Stomach (tissue), 8 donors: ENCODE measurements at regions not wholly inside any gene's neighbourhood (a gene's known extent, or its start where the extent isn't known, plus 50 kb on each side); places are given as distances from the start of the nearest gene placed in this dataset.

Experiments used
- DNase-seq, 2 donors: peaks; one replicate each; pipeline versions ENCODE4 v3.0.0 to v3.0.0-alpha.2; 2013 to 2019
- H3K27ac ChIP-seq, 5 donors: fragments of 200-600 bp in 4 of 5; sonication (generic) in 4 of 5; one replicate each; pipeline ENCODE4 v1.5.1; 2013 to 2019; ENCODE audit warnings: mild to moderate bottlenecking in 1 of 5, moderate library complexity in 1 of 5
- H3K27me3 ChIP-seq, 3 donors: fragments of 200-600 bp; sonication (generic); one replicate each; pipeline ENCODE4 v1.5.1; 2017 to 2019; ENCODE audit warnings: mixed run types in 1 of 3
- H3K36me3 ChIP-seq, 4 donors: fragments of 200-600 bp; sonication (generic); 1 replicate in 3 of 4; 2 replicates in 1 of 4; pipeline ENCODE4 v1.5.1; 2016 to 2019
- H3K4me1 ChIP-seq, 4 donors: fragments of 200-600 bp; sonication (generic); one replicate each; pipeline ENCODE4 v1.5.1; 2016 to 2019
- H3K4me3 ChIP-seq, 4 donors: fragments of 200-600 bp; sonication (generic) in 3 of 4; one replicate each; pipeline ENCODE4 v1.5.1; 2016 to 2019; ENCODE audit warnings: mild to moderate bottlenecking in 1 of 4
- H3K9me3 ChIP-seq, 4 donors: fragments of 200-600 bp; sonication (generic); one replicate each; pipeline ENCODE4 v1.5.1; 2016 to 2019
- EP300 ChIP-seq: sonication (generic); formaldehyde crosslinking; IDR thresholded peaks from one replicate; pipeline ENCODE4 v1.6.1; 2017; ENCODE audit warnings: antibody characterized with exemption
- POLR2A ChIP-seq, 4 donors: fragments of 450-650 bp; IDR thresholded peaks; one replicate each; pipeline ENCODE4 v1.6.1; 2016; ENCODE audit warnings: antibody characterized with exemption in 4 of 4, control low read depth in 2 of 4, mild to moderate bottlenecking in 1 of 4, moderate library complexity in 1 of 4
- POLR2AphosphoS5 ChIP-seq, 3 donors: sonication (generic); formaldehyde crosslinking; IDR thresholded peaks; one replicate each; pipeline ENCODE4 v1.6.1; 2016; ENCODE audit warnings: antibody characterized with exemption in 3 of 3
- WGBS, 5 donors: extraction: QIAGEN DNeasy Blood & Tissue Kit in 3 of 5; methylation state at CpG; one replicate each; pipeline versions ENCODE4 v1.1.5 to v1.1.7; 2013 to 2018; 5-methylcytosine and 5-hydroxymethylcytosine counted together
- intact Hi-C: fragments of 100-400 bp; cut with DNase I; formaldehyde crosslinking; loops from one replicate; pipeline ENCODE4 v1.15.1; 2023; ENCODE audit warnings: low total_unique reads
- TF ChIP-seq, protein P1 (sequence below), 7 experiments: fragments of 450-650 bp in 4 of 7; fragments of 200-600 bp in 3 of 7; sonication (generic) in 3 of 7; IDR thresholded peaks; one replicate each; pipeline ENCODE4 v1.5.1; 2016 to 2019; ENCODE audit warnings: antibody characterized with exemption in 7 of 7, control low read depth in 2 of 7, mild to moderate bottlenecking in 1 of 7
- donor health status: healthy with polysubstance abuse.
- donor health status: Bipolar disorder and iron deficiency.
- donor health status: healthy.

DNA sequence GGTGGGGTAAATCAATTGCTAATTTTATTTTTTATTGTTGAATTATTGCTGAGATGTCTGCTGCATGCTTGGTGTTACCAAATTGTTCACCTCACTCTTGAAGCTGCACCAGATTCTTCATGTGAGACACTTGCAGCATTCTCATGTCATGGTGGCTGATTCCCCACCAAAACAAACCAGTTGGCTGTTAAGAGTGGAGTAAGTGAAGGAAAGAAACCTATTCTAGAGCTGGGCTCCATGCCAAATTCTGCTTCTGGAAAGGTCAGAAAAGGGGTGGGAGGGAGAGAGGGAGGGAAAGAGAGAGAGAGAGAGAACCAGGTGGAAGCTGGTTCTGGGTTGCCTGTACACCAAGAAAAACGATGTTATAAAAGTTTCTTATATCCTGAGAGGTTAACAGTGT, 317.5 kb upstream of the THRB start:
- Histone ChIP-seq H3K4me3 (peak overlapping the region in 1 of 4 donors; percentile 37), H3K9me3 (no peaks in the 10 kb centered on the region), H3K27ac (no peak overlapping the region), H3K4me1 (peaks cover 0 to 7% (median 0%) of the 10 kb centered on the region in 4 donors), H3K27me3 (no peaks in the 10 kb centered on the region), H3K36me3 (no peaks in the 10 kb centered on the region)
- intact Hi-C loops: no loop called here
- TF ChIP-seq, protein P1, sequence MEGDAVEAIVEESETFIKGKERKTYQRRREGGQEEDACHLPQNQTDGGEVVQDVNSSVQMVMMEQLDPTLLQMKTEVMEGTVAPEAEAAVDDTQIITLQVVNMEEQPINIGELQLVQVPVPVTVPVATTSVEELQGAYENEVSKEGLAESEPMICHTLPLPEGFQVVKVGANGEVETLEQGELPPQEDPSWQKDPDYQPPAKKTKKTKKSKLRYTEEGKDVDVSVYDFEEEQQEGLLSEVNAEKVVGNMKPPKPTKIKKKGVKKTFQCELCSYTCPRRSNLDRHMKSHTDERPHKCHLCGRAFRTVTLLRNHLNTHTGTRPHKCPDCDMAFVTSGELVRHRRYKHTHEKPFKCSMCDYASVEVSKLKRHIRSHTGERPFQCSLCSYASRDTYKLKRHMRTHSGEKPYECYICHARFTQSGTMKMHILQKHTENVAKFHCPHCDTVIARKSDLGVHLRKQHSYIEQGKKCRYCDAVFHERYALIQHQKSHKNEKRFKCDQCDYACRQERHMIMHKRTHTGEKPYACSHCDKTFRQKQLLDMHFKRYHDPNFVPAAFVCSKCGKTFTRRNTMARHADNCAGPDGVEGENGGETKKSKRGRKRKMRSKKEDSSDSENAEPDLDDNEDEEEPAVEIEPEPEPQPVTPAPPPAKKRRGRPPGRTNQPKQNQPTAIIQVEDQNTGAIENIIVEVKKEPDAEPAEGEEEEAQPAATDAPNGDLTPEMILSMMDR (IDR thresholded peaks at IDR 0.05): no peak
- TF ChIP-seq EP300 (no peak), POLR2AphosphoS5 (IDR thresholded peaks at IDR 0.05) (no peak), POLR2A (IDR thresholded peaks at IDR 0.05) (no peak)
- DNase-seq: no peak
- 58 to 76% (median 69%) methylated on average over 1 of the region's 1 CpG for WGBS, 5 donors

DNA sequence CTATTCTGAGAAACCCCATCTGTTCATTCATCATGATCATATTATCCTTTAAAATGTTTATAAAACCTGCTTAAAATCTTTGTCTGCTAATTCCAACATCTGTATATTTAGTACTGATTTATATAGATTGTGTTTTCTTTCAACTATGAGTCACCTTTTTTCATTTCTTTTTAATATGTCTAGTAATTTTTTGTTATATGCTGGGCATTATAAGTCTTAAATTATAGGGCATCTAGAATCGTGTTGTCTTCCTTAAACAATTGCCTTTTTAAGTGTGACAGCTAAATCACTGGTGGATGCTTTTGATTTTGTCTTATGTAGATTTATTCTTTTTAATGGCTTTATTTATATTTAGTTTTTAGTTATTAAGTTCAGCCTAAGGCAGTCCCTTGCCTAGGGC, 323.4 kb upstream of the THRB start:
- 65 to 89% (median 76%) methylated on average over 1 of the region's 1 CpG for WGBS, 5 donors
- TF ChIP-seq, protein P1 (IDR thresholded peaks at IDR 0.05): no peak
- TF ChIP-seq POLR2A (IDR thresholded peaks at IDR 0.05) (no peak), EP300 (no peak), POLR2AphosphoS5 (IDR thresholded peaks at IDR 0.05) (no peak)
- H3K27me3 ChIP-seq: no peaks in the 10 kb centered on the region

GRCh38 chr3:24828011-24828410, 333.4 kb upstream of the THRB start:
- H3K4me3 ChIP-seq: no peak overlapping the region
- no peaks in the 10 kb centered on the region for H3K9me3 ChIP-seq
- H3K4me1 ChIP-seq: peaks cover 0 to 32% (median 23%) of the 10 kb centered on the region in 4 donors
- WGBS, 5 donors: 74 to 81% (median 79%) methylated on average over 4 of the region's 4 CpGs
- no peaks in the 10 kb centered on the region for H3K36me3 ChIP-seq
- intact Hi-C loops: no loop called here
- DNase-seq: no peak
- peaks cover 0 to 31% (median 11%) of the 10 kb centered on the region in 3 donors for H3K27me3 ChIP-seq
- no peak overlapping the region for H3K27ac ChIP-seq
- no peak for TF ChIP-seq EP300
- TF ChIP-seq POLR2A (IDR thresholded peaks at IDR 0.05): no peak
- no peak for TF ChIP-seq POLR2AphosphoS5 (IDR thresholded peaks at IDR 0.05)
- TF ChIP-seq, protein P1 (IDR thresholded peaks at IDR 0.05): no peak

More for the DNA sequence above, 323.4 kb upstream of the THRB start:
- Histone ChIP-seq H3K36me3 (no peaks in the 10 kb centered on the region), H3K9me3 (peaks cover 0 to 8% (median 3%) of the 10 kb centered on the region in 4 donors), H3K27ac (no peak overlapping the region), H3K4me1 (no peaks in the 10 kb centered on the region), H3K4me3 (no peak overlapping the region)
- DNase-seq: no peak
- intact Hi-C loops: no loop called here

DNA sequence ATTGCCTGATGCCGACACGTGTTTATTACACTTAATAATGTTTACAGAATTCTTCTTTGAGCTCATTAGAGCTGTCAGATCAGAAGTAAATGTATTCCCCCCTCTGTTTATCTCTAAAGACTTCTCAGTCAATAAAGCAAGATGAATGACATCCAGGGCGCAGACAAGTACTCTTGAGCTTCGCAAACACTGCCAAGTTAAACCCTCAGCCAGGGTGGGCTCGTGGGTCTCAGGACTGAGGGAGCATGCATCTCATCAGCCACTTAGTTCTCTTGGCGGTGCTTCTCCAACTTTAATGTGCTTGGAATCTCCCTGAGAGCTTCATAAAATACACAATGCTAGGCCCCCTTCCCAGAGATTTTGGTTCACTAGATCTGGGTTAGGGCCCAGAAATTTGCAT, 333.9 kb upstream of the THRB start:
- TF ChIP-seq, protein P1 (IDR thresholded peaks at IDR 0.05): no peak
- TF ChIP-seq POLR2AphosphoS5 (IDR thresholded peaks at IDR 0.05): no peak
- peak overlapping the region in 1 of 5 donors; percentile 62 for H3K27ac ChIP-seq
- H3K4me3 ChIP-seq: peak overlapping the region; percentile 58 to 75 (median 68)
- peaks cover 0 to 32% (median 23%) of the 10 kb centered on the region in 4 donors for H3K4me1 ChIP-seq
- 38 to 56% (median 42%) methylated on average over 6 of the region's 6 CpGs for WGBS, 5 donors
- intact Hi-C loops: no loop called here
- DNase-seq: peak in 1 of 2 donors; percentile 34
- H3K27me3 ChIP-seq: peaks cover 0 to 31% (median 11%) of the 10 kb centered on the region in 3 donors
- no peaks in the 10 kb centered on the region for H3K9me3 ChIP-seq
- H3K36me3 ChIP-seq: no peaks in the 10 kb centered on the region
